Thoracic aorta (tissue), 2 donors: ENCODE measurements at regions not wholly inside any gene's neighbourhood (a gene's known extent, or its start where the extent isn't known, plus 50 kb on each side); places are given as distances from the start of the nearest gene placed in this dataset.
"Not testable (repeated sequence)": the region's sequence is repeated elsewhere in the genome, so short reads cannot be mapped to it uniquely, and the experiment has no call there.

Experiments used
- ATAC-seq: fragments of 150-250 bp; one replicate; pipeline ENCODE4 v1.8.0; 2017; ENCODE audit warnings: low read depth; ENCODE audit not compliant: insufficient number of reproducible peaks, low FRiP score
- DNase-seq: peaks from one replicate; pipeline ENCODE4 v3.0.0-alpha.2; 2020; ENCODE audit warnings: low spot score
- H3K27ac ChIP-seq, 2 donors: fragments of 200-600 bp; sonication (generic); 1 replicate in 1 of 2; 2 replicates in 1 of 2; pipeline ENCODE4 v1.5.1; 2016; ENCODE audit warnings: mild to moderate bottlenecking in 2 of 2, moderate library complexity in 2 of 2
- H3K27me3 ChIP-seq: fragments of 200-600 bp; sonication (generic); replicated peaks from 2 replicates; pipeline ENCODE4 v1.6.0; 2016; ENCODE audit warnings: mild to moderate bottlenecking; ENCODE audit not compliant: insufficient read depth
- H3K36me3 ChIP-seq: fragments of 200-600 bp; sonication (generic); one replicate; pipeline ENCODE4 v1.5.1; 2016
- H3K4me1 ChIP-seq, 2 donors: fragments of 200-600 bp; sonication (generic); 1 replicate in 1 of 2; 2 replicates in 1 of 2; pipeline versions ENCODE4 v1.5.1 to v1.6.0; 2016; ENCODE audit warnings: low read depth in 2 of 2, mild to moderate bottlenecking in 1 of 2; ENCODE audit not compliant: control insufficient read depth in 1 of 2
- H3K4me3 ChIP-seq: fragments of 200-600 bp; sonication (generic); 2 replicates; pipeline ENCODE4 v1.5.1; 2016; ENCODE audit warnings: mild to moderate bottlenecking
- H3K9me3 ChIP-seq: fragments of 200-600 bp; sonication (generic); 2 replicates; pipeline ENCODE4 v1.5.1; 2016
- TF ChIP-seq, protein P1 (sequence below): fragments of 200-600 bp; sonication (generic); IDR thresholded peaks from one replicate; pipeline ENCODE4 v1.5.1; 2019; ENCODE audit warnings: antibody characterized with exemption

DNA sequence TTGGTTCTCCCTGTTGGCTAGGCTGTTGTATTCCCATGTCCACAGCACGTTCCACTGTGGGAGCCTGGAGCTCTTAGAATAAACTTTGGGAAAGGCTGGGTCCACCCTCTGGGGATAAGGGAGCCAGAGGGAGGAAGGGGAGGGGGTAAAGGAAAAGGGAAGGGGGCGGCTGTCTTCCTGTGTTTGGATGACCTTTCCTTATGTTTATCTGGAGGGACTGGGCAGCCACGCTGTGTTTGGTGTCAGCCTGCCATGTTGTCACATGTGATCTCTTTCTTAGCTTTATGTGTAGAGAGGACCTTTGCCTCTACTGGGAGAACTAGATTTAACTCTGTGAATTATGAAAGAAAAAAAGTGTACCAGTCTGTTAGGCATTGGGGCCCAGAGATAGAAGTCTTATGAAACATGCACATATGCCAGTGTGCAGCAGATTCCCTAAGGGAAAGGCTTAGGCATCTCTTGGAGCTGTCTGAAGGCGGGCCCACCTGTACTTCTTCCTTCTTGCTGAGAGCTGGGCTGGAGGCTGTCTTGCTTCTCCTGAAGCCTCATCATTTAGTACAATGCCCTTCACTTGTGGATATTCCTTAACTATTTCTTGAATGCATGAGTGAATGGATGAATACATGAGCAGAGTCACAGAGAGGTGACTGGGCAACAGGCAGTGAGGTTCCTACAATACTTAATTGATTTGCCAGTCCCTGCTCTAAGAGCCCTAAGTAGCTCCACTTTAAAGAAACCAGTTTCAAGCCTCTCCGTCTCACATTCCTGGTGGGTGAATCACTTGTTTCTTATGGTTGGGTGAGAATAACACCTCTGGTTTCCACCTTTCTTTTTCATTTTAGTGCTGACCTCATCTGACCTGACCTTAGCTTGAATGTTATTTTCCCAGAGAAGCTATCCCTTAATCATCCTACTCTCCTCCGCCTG is 62.5 kb upstream of the ARHGAP29 start:
- peak overlapping the region; percentile 15 to 25 for H3K27ac ChIP-seq
- no peak overlapping the region for H3K4me3 ChIP-seq
- no peaks in the 10 kb centered on the region for H3K9me3 ChIP-seq
- H3K27me3 ChIP-seq = no peaks in the 10 kb centered on the region
- no peak for DNase-seq
- no peaks in the 10 kb centered on the region for H3K36me3 ChIP-seq
- peaks cover 16 to 30% of the 10 kb centered on the region in 2 donors for H3K4me1 ChIP-seq
- TF ChIP-seq, protein P1, sequence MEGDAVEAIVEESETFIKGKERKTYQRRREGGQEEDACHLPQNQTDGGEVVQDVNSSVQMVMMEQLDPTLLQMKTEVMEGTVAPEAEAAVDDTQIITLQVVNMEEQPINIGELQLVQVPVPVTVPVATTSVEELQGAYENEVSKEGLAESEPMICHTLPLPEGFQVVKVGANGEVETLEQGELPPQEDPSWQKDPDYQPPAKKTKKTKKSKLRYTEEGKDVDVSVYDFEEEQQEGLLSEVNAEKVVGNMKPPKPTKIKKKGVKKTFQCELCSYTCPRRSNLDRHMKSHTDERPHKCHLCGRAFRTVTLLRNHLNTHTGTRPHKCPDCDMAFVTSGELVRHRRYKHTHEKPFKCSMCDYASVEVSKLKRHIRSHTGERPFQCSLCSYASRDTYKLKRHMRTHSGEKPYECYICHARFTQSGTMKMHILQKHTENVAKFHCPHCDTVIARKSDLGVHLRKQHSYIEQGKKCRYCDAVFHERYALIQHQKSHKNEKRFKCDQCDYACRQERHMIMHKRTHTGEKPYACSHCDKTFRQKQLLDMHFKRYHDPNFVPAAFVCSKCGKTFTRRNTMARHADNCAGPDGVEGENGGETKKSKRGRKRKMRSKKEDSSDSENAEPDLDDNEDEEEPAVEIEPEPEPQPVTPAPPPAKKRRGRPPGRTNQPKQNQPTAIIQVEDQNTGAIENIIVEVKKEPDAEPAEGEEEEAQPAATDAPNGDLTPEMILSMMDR = no peak
- ATAC-seq = peak; percentile 33

- no peak overlapping the region for H3K4me3 ChIP-seq
Observed at GRCh38 chr1:94298861-94299260, 61.5 kb upstream of the ARHGAP29 start.

GRCh38 chr1:94296018-94296417 is 58.6 kb upstream of the ARHGAP29 start:
- Histone ChIP-seq H3K27me3 (no peaks in the 10 kb centered on the region), H3K4me3 (no peak overlapping the region), H3K36me3 (no peaks in the 10 kb centered on the region), H3K9me3 (no peaks in the 10 kb centered on the region), H3K4me1 (peaks cover 16 to 28% of the 10 kb centered on the region in 2 donors), H3K27ac (no peak overlapping the region)
- TF ChIP-seq, protein P1 = no peak
- ATAC-seq (no peak), DNase-seq (no peak)

More at GRCh38 chr1:94298861-94299260, 61.5 kb upstream of the ARHGAP29 start:
- TF ChIP-seq, protein P1 = no peak
- H3K27me3 ChIP-seq = no peaks in the 10 kb centered on the region
- ATAC-seq (no peak), DNase-seq (no peak)
- H3K36me3 ChIP-seq = no peaks in the 10 kb centered on the region
- no peaks in the 10 kb centered on the region for H3K9me3 ChIP-seq
- H3K4me1 ChIP-seq = peaks cover 16 to 28% of the 10 kb centered on the region in 2 donors
- H3K27ac ChIP-seq = peak overlapping the region in 1 of 2 donors; percentile 25

GRCh38 chr1:94292978-94293377 is 55.6 kb upstream of the ARHGAP29 start:
- not testable (repeated sequence) for H3K9me3 ChIP-seq, H3K4me1 ChIP-seq, H3K27me3 ChIP-seq, ATAC-seq, H3K27ac ChIP-seq, H3K36me3 ChIP-seq, DNase-seq, H3K4me3 ChIP-seq

- H3K36me3 ChIP-seq, H3K4me1 ChIP-seq, H3K4me3 ChIP-seq, H3K27ac ChIP-seq, H3K9me3 ChIP-seq, DNase-seq, H3K27me3 ChIP-seq, ATAC-seq: not testable (repeated sequence)
Observed at GRCh38 chr1:94289244-94289643, 51.9 kb upstream of the ARHGAP29 start.
